Nephron (organoid): ENCODE measurements at regions not wholly inside any gene's neighbourhood (a gene's known extent, or its start where the extent isn't known, plus 50 kb on each side); places are given as distances from the start of the nearest gene placed in this dataset.
A peak's percentile ranks its signal among the peaks of the same experiment; 100 is the strongest.

ENCODE experiments used
- H3K27ac Mint-ChIP-seq, 3 experiments: 2 replicates each; pipeline ENCODE4 v1.8.0; 2020; ENCODE audit warnings: mixed read lengths in 3 of 3, mild to moderate bottlenecking in 2 of 3, moderate library complexity in 1 of 3
- H3K27me3 Mint-ChIP-seq: 2 replicates; pipeline ENCODE4 v1.8.0; 2021; ENCODE audit warnings: low read depth, mild to moderate bottlenecking, moderate library complexity, mixed read lengths
- H3K36me3 Mint-ChIP-seq: 2 replicates; pipeline ENCODE4 v1.8.0; 2020; ENCODE audit warnings: low read depth, mixed read lengths
- H3K4me1 Mint-ChIP-seq: 2 replicates; pipeline ENCODE4 v1.8.0; 2020; ENCODE audit warnings: mixed read lengths
- H3K4me3 Mint-ChIP-seq, 3 experiments: 2 replicates each; pipeline ENCODE4 v1.8.0; 2020; ENCODE audit warnings: mild to moderate bottlenecking in 3 of 3, mixed read lengths in 3 of 3, moderate library complexity in 2 of 3
- H3K9me3 Mint-ChIP-seq: 2 replicates; pipeline ENCODE4 v1.8.0; 2020; ENCODE audit warnings: mixed read lengths
- TF ChIP-seq, protein P1 (sequence below), 3 experiments: fragments of 200-600 bp; sonication (generic); IDR thresholded peaks; one replicate each; pipeline ENCODE4 v1.5.0; 2021; ENCODE audit warnings: antibody characterized with exemption in 3 of 3; ENCODE audit not compliant: unreplicated experiment in 3 of 3

DNA sequence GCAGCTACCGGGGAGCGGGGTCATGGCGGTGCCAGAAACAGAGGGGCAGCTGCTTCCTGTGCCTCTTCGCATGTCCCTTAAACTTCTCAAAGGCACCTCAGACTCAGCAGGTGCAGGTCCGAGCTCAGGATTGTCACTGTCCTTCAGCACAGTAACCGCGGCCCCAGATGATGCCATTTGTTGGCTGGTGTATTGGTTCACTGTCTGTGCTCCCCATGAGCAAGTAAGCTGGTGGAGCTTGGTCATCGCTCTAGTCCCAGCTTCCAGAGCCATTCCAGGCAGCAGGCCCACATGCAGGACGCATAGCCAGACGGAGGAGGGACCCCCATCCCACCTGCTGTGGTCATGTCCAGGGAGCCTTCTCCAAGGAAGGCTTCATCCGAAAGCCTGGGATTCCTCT is 154.0 kb upstream of the AJAP1 start:
- H3K36me3 Mint-ChIP-seq, result no peaks in the 10 kb centered on the region
- no peak overlapping the region for H3K27ac Mint-ChIP-seq
- peaks cover 16% of the 10 kb centered on the region for H3K27me3 Mint-ChIP-seq
- no peak overlapping the region for H3K4me3 Mint-ChIP-seq
- TF ChIP-seq, protein P1, sequence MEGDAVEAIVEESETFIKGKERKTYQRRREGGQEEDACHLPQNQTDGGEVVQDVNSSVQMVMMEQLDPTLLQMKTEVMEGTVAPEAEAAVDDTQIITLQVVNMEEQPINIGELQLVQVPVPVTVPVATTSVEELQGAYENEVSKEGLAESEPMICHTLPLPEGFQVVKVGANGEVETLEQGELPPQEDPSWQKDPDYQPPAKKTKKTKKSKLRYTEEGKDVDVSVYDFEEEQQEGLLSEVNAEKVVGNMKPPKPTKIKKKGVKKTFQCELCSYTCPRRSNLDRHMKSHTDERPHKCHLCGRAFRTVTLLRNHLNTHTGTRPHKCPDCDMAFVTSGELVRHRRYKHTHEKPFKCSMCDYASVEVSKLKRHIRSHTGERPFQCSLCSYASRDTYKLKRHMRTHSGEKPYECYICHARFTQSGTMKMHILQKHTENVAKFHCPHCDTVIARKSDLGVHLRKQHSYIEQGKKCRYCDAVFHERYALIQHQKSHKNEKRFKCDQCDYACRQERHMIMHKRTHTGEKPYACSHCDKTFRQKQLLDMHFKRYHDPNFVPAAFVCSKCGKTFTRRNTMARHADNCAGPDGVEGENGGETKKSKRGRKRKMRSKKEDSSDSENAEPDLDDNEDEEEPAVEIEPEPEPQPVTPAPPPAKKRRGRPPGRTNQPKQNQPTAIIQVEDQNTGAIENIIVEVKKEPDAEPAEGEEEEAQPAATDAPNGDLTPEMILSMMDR (IDR thresholded peaks at IDR 0.05; ENCODE audit: unreplicated experiment in 3 of 3), result no peak
- no peaks in the 10 kb centered on the region for H3K4me1 Mint-ChIP-seq
- H3K9me3 Mint-ChIP-seq, result no peaks in the 10 kb centered on the region

DNA sequence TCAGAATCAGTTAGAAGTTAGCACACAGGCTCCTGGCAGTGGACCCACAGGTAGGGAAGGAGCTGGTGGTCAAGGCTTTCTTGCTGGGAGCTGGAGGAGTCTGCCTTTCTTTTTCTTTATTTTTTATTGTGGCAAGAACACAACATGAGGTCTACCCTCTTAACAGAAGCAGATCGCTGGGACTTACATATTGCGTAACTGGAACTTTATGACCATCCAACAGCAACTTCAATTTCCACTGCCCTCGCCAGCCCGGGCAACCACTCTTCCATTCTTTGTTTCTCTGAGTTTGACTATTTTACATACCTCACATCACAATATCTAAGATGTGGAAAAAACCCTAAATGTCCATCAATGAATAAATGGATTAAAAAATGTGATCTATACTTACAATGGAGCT is 147.8 kb upstream of the AJAP1 start:
- Mint-ChIP-seq H3K4me3 (no peak overlapping the region), H3K36me3 (no peaks in the 10 kb centered on the region), H3K27ac (no peak overlapping the region), H3K4me1 (peaks cover 20% of the 10 kb centered on the region), H3K27me3 (peaks cover 38% of the 10 kb centered on the region), H3K9me3 (no peaks in the 10 kb centered on the region)
- TF ChIP-seq, protein P1 (IDR thresholded peaks at IDR 0.05; ENCODE audit: unreplicated experiment in 3 of 3), result no peak

DNA sequence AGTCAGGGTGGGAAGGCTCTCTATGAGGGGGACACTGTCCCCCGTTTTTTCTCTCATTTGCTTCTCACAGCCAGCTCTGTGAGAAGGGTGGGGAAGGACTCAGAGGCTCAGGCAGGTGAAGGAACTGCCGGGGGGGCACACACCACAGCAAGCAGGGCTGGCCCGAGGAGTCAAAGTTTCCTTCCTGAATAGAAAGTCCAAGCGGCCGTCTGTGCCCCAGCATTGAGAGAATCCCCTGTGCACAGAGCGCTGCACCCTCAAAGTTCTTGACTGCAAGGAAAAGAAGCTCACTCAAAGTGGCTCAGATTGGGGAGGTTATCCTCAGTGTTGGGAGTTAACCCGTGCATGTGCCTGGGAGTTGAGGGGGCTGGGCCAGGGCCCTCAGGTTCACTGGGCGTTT is 145.2 kb upstream of the AJAP1 start:
- Mint-ChIP-seq H3K36me3 (no peaks in the 10 kb centered on the region), H3K27me3 (peaks cover 31% of the 10 kb centered on the region), H3K9me3 (no peaks in the 10 kb centered on the region), H3K27ac (peak overlapping the region in 1 of 3 experiments; percentile 72), H3K4me1 (peaks cover 44% of the 10 kb centered on the region), H3K4me3 (no peak overlapping the region)
- TF ChIP-seq, protein P1 (IDR thresholded peaks at IDR 0.05; ENCODE audit: unreplicated experiment in 3 of 3), result no peak

DNA sequence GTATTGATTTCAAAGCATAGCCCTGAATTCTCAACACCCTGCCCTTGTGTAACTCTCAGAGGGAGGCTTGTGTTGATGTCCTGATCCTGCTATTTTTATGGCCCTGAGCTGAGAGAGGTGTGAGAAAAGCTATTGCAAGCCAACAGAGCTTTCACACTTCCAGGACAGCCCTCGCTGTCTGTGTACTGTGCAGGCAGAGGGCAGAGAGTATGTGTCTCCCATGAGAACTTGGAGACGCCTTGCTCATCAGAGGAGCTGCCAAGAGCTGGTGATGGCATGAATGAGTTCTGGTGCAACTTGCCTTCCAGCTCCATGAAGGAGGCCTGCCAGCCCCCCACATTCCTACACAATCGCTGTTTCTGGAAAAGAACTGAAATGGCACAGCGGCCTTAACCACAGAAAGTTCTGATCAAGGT is 144.1 kb upstream of the AJAP1 start:
- Mint-ChIP-seq H3K4me3 (no peak overlapping the region), H3K27me3 (peaks cover 37% of the 10 kb centered on the region), H3K27ac (peak overlapping the region in 2 of 3 experiments; percentile 37 to 98), H3K36me3 (no peaks in the 10 kb centered on the region), H3K9me3 (no peaks in the 10 kb centered on the region), H3K4me1 (peaks cover 52% of the 10 kb centered on the region)
- TF ChIP-seq, protein P1 (IDR thresholded peaks at IDR 0.05; ENCODE audit: unreplicated experiment in 3 of 3), result no peak

DNA sequence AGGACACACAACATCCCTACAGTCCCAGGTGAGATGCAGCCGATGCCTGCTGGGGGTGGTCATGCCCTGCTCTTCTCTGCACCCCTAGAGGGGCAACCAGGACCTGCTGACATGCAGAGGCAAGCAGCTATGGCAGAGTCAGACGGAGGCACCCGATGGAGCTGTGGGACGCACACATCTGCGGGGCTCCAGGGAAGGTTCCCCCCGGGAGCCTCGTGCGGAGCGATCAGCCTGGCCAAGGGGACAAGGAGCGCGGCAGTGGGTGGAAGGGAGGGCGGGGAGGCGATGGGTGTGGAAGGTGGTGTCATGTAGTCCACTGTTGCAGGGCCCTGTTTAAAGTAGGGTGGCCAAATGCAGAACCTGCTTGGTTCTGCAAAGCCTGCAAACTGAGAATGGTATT is 143.0 kb upstream of the AJAP1 start:
- TF ChIP-seq, protein P1 (IDR thresholded peaks at IDR 0.05; ENCODE audit: unreplicated experiment in 3 of 3), result no peak
- no peak overlapping the region for H3K4me3 Mint-ChIP-seq
- H3K4me1 Mint-ChIP-seq, result peaks cover 63% of the 10 kb centered on the region
- no peaks in the 10 kb centered on the region for H3K9me3 Mint-ChIP-seq
- no peaks in the 10 kb centered on the region for H3K36me3 Mint-ChIP-seq
- peak overlapping the region in 2 of 3 experiments; percentile 97 to 98 for H3K27ac Mint-ChIP-seq
- peaks cover 28% of the 10 kb centered on the region for H3K27me3 Mint-ChIP-seq

DNA sequence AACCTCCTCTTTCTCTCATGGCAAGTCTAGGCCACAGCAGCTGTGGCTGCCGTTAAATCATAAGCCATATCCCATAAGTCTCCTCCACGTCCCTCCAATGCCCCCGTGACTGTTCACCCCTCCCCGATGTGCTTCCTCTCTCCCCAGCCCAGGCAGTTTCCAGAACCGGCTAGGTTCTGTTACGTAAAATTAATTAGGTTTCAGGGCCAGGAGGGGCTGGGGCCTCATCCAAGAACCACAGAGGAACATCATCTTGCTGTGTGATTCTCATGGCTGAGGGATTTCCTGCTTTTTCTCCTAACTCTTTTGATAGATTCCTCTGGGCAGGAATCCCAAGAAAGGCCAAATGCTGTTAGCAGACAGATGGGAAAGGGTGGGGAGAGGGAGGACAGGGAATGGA is 141.8 kb upstream of the AJAP1 start:
- H3K27ac Mint-ChIP-seq, result peak overlapping the region; percentile 85 to 98 (median 97)
- H3K4me1 Mint-ChIP-seq, result peaks cover 71% of the 10 kb centered on the region
- H3K4me3 Mint-ChIP-seq, result peak overlapping the region in 2 of 3 experiments; percentile 4 to 34
- no peaks in the 10 kb centered on the region for H3K9me3 Mint-ChIP-seq
- no peaks in the 10 kb centered on the region for H3K36me3 Mint-ChIP-seq
- TF ChIP-seq, protein P1 (IDR thresholded peaks at IDR 0.05; ENCODE audit: unreplicated experiment in 3 of 3), result no peak
- peaks cover 23% of the 10 kb centered on the region for H3K27me3 Mint-ChIP-seq
